H1 (cell line): ENCODE measurements at regions not wholly inside any gene's neighbourhood (a gene's known extent, or its start where the extent isn't known, plus 50 kb on each side); places are given as distances from the start of the nearest gene placed in this dataset.

Experiments
- BACH1 ChIP-seq: IDR thresholded peaks from 2 replicates; pipeline ENCODE4 v1.6.1; 2012; ENCODE audit warnings: low read length, improper control_type of control experiment
- BCL11A ChIP-seq, 2 experiments: IDR thresholded peaks; one replicate each; pipeline ENCODE4 v1.6.1; 2011; ENCODE audit warnings: low read depth in 2 of 2, low read length in 2 of 2, mild to moderate bottlenecking in 2 of 2
- CHD2 ChIP-seq: IDR thresholded peaks from 2 replicates; pipeline ENCODE4 v1.6.1; 2012; ENCODE audit warnings: low read length, improper control_type of control experiment

DNA sequence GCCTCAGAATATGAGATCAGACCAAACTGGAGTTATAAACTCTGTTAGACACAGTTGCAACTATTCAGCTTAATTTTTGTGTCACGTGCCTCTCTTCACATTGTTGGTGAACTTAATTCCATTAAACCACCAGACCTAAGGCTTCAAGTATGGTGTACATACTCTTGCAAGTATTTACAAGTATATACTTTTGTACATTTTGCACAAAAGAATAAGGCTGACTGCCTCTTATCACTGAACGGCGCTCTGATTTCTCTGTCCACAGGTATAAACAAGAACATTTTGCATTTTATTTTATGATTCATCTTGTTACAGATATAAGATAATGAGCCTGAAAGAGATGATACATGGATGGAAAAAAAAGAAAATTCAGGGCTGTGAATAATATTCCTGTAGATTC, 269.7 kb upstream of the ACVR2A start (continued):
- TF ChIP-seq BCL11A (IDR thresholded peaks at IDR 0.05; ENCODE audit: low read depth in 2 of 2, low read length in 2 of 2), result no peak
- no peak for TF ChIP-seq CHD2
- TF ChIP-seq BACH1, result no peak
- TF ChIP-seq, all 59 proteins: peak for 0
